Activated effector memory CD4-positive, alpha-beta T cell treated with anti-CD3 and anti-CD28 coated beads, Interleukin-2, amount 50 U/mL, for 16 hours (primary cell): ENCODE measurements at regions not wholly inside any gene's neighbourhood (a gene's known extent, or its start where the extent isn't known, plus 50 kb on each side); places are given as distances from the start of the nearest gene placed in this dataset.
"Not testable (repeated sequence)": the region's sequence is repeated elsewhere in the genome, so short reads cannot be mapped to it uniquely, and the experiment has no call there.

Experiments
- DNase-seq: peaks from one replicate; pipeline ENCODE4 v3.0.0-alpha.2; 2020

- DNase-seq = no peak
Measured at GRCh38 chr6:14776307-14776706, 469.6 kb upstream of the JARID2 start.

- DNase-seq = no peak
Measured at GRCh38 chr6:14781772-14782525, 463.9 kb upstream of the JARID2 start.

- DNase-seq = not testable (repeated sequence)
Measured at GRCh38 chr6:14782921-14783464, 462.9 kb upstream of the JARID2 start.

- DNase-seq = no peak
Measured at GRCh38 chr6:14783594-14783993, 462.3 kb upstream of the JARID2 start.

GRCh38 chr6:14784596-14785492 lies 461.0 kb upstream of the JARID2 start:
- DNase-seq = no peak

GRCh38 chr6:14785493-14785790 lies 460.4 kb upstream of the JARID2 start:
- no peak for DNase-seq

- no peak for DNase-seq
Measured at GRCh38 chr6:14786008-14786407, 459.9 kb upstream of the JARID2 start.

- DNase-seq = no peak
Measured at GRCh38 chr6:14786455-14786854, 459.4 kb upstream of the JARID2 start.

- no peak for DNase-seq
Measured at GRCh38 chr6:14787250-14787649, 458.6 kb upstream of the JARID2 start.

GRCh38 chr6:14787677-14788076 lies 458.2 kb upstream of the JARID2 start:
- DNase-seq = no peak

- DNase-seq = no peak
Measured at GRCh38 chr6:14789996-14790395, 455.9 kb upstream of the JARID2 start.

GRCh38 chr6:14790976-14791375 lies 454.9 kb upstream of the JARID2 start:
- no peak for DNase-seq

- DNase-seq = no peak
Measured at GRCh38 chr6:14791526-14791925, 454.3 kb upstream of the JARID2 start.

- no peak for DNase-seq
Measured at GRCh38 chr6:14792118-14792955, 453.5 kb upstream of the JARID2 start.

GRCh38 chr6:14795451-14795850 lies 450.4 kb upstream of the JARID2 start:
- no peak for DNase-seq

GRCh38 chr6:14796974-14797762 lies 448.7 kb upstream of the JARID2 start:
- no peak for DNase-seq

GRCh38 chr6:14797875-14798593 lies 447.8 kb upstream of the JARID2 start:
- no peak for DNase-seq

- DNase-seq = no peak
Measured at GRCh38 chr6:14798594-14798982, 447.3 kb upstream of the JARID2 start.

- DNase-seq = no peak
Measured at GRCh38 chr6:14798996-14799588, 446.8 kb upstream of the JARID2 start.

- no peak for DNase-seq
Measured at GRCh38 chr6:14799928-14800327, 445.9 kb upstream of the JARID2 start.

GRCh38 chr6:14802514-14803160 lies 443.2 kb upstream of the JARID2 start:
- DNase-seq = no peak
